Thoracic aorta (tissue), 2 donors: ENCODE measurements at regions not wholly inside any gene's neighbourhood (a gene's known extent, or its start where the extent isn't known, plus 50 kb on each side); places are given as distances from the start of the nearest gene placed in this dataset.

Source experiments
- ATAC-seq: fragments of 150-250 bp; one replicate; pipeline ENCODE4 v1.8.0; 2017; ENCODE audit warnings: low read depth; ENCODE audit not compliant: insufficient number of reproducible peaks, low FRiP score
- DNase-seq: peaks from one replicate; pipeline ENCODE4 v3.0.0-alpha.2; 2020; ENCODE audit warnings: low spot score
- H3K27ac ChIP-seq, 2 donors: fragments of 200-600 bp; sonication (generic); 1 replicate in 1 of 2; 2 replicates in 1 of 2; pipeline ENCODE4 v1.5.1; 2016; ENCODE audit warnings: mild to moderate bottlenecking in 2 of 2, moderate library complexity in 2 of 2
- H3K27me3 ChIP-seq: fragments of 200-600 bp; sonication (generic); replicated peaks from 2 replicates; pipeline ENCODE4 v1.6.0; 2016; ENCODE audit warnings: mild to moderate bottlenecking; ENCODE audit not compliant: insufficient read depth
- H3K36me3 ChIP-seq: fragments of 200-600 bp; sonication (generic); one replicate; pipeline ENCODE4 v1.5.1; 2016
- H3K4me1 ChIP-seq, 2 donors: fragments of 200-600 bp; sonication (generic); 1 replicate in 1 of 2; 2 replicates in 1 of 2; pipeline versions ENCODE4 v1.5.1 to v1.6.0; 2016; ENCODE audit warnings: low read depth in 2 of 2, mild to moderate bottlenecking in 1 of 2; ENCODE audit not compliant: control insufficient read depth in 1 of 2
- H3K4me3 ChIP-seq: fragments of 200-600 bp; sonication (generic); 2 replicates; pipeline ENCODE4 v1.5.1; 2016; ENCODE audit warnings: mild to moderate bottlenecking
- H3K9me3 ChIP-seq: fragments of 200-600 bp; sonication (generic); 2 replicates; pipeline ENCODE4 v1.5.1; 2016
- CTCF ChIP-seq: fragments of 200-600 bp; sonication (generic); IDR thresholded peaks from one replicate; pipeline ENCODE4 v1.5.1; 2019; ENCODE audit warnings: antibody characterized with exemption

GRCh38 chr12:13496111-13496510, 299.6 kb downstream of the EMP1 start:
- TF ChIP-seq CTCF = no peak

GRCh38 chr12:13489246-13489645, 292.7 kb downstream of the EMP1 start:
- H3K4me3 ChIP-seq = no peak overlapping the region
- no peak for ATAC-seq

More at GRCh38 chr12:13496111-13496510, 299.6 kb downstream of the EMP1 start:
- no peaks in the 10 kb centered on the region for H3K36me3 ChIP-seq
- H3K4me1 ChIP-seq = no peaks in the 10 kb centered on the region
- H3K9me3 ChIP-seq = no peaks in the 10 kb centered on the region
- no peak for DNase-seq
- H3K27me3 ChIP-seq = no peaks in the 10 kb centered on the region
- H3K27ac ChIP-seq = no peak overlapping the region
- H3K4me3 ChIP-seq = no peak overlapping the region
- ATAC-seq = no peak

GRCh38 chr12:13487326-13487725, 290.8 kb downstream of the EMP1 start:
- no peaks in the 10 kb centered on the region for H3K9me3 ChIP-seq
- no peak for TF ChIP-seq CTCF
- H3K27me3 ChIP-seq = no peaks in the 10 kb centered on the region
- ATAC-seq = no peak
- no peak overlapping the region for H3K4me3 ChIP-seq
- no peaks in the 10 kb centered on the region for H3K36me3 ChIP-seq
- no peaks in the 10 kb centered on the region for H3K4me1 ChIP-seq
- no peak overlapping the region for H3K27ac ChIP-seq
- no peak for DNase-seq

More at GRCh38 chr12:13489246-13489645, 292.7 kb downstream of the EMP1 start:
- DNase-seq = no peak
- H3K4me1 ChIP-seq = no peaks in the 10 kb centered on the region
- no peaks in the 10 kb centered on the region for H3K9me3 ChIP-seq
- TF ChIP-seq CTCF = no peak
- no peaks in the 10 kb centered on the region for H3K36me3 ChIP-seq
- no peak overlapping the region for H3K27ac ChIP-seq
- no peaks in the 10 kb centered on the region for H3K27me3 ChIP-seq

- DNase-seq = no peak
- Histone ChIP-seq H3K4me1 (no peaks in the 10 kb centered on the region), H3K27ac (no peak overlapping the region), H3K4me3 (no peak overlapping the region), H3K9me3 (no peaks in the 10 kb centered on the region), H3K36me3 (no peaks in the 10 kb centered on the region), H3K27me3 (no peaks in the 10 kb centered on the region)
- no peak for TF ChIP-seq CTCF
- ATAC-seq = no peak
These were observed 290.3 kb downstream of the EMP1 start for GRCh38 chr12:13486794-13487193.

GRCh38 chr12:13478650-13479181, 282.2 kb downstream of the EMP1 start:
- DNase-seq (no peak), ATAC-seq (no peak)
- Histone ChIP-seq H3K4me1 (no peaks in the 10 kb centered on the region), H3K9me3 (no peaks in the 10 kb centered on the region), H3K27me3 (no peaks in the 10 kb centered on the region), H3K4me3 (no peak overlapping the region), H3K27ac (no peak overlapping the region), H3K36me3 (no peaks in the 10 kb centered on the region)
- TF ChIP-seq CTCF = no peak
